HG03469 (cell line): ENCODE measurements at regions not wholly inside any gene's neighbourhood (a gene's known extent, or its start where the extent isn't known, plus 50 kb on each side); places are given as distances from the start of the nearest gene placed in this dataset.
A peak's percentile ranks its signal among the peaks of the same experiment; 100 is the strongest.
"Not testable (repeated sequence)": the region's sequence is repeated elsewhere in the genome, so short reads cannot be mapped to it uniquely, and the experiment has no call there.

Experiments used
- ATAC-seq: cut with Tn5 transposase; IDR thresholded peaks from one replicate; pipeline ENCODE4 v1.9.1; 2021; ENCODE audit warnings: mild to moderate bottlenecking, moderate library complexity, moderate number of reproducible peaks; ENCODE audit not compliant: unreplicated experiment

- ATAC-seq: peak; percentile 80
These were observed 381.1 kb downstream of the SEC23A start for GRCh38 chr14:38721822-38722431.

- no peak for ATAC-seq
These were observed 384.5 kb downstream of the SEC23A start for GRCh38 chr14:38718519-38718918.

GRCh38 chr14:38716926-38717325 is 386.1 kb downstream of the SEC23A start:
- ATAC-seq: no peak

DNA sequence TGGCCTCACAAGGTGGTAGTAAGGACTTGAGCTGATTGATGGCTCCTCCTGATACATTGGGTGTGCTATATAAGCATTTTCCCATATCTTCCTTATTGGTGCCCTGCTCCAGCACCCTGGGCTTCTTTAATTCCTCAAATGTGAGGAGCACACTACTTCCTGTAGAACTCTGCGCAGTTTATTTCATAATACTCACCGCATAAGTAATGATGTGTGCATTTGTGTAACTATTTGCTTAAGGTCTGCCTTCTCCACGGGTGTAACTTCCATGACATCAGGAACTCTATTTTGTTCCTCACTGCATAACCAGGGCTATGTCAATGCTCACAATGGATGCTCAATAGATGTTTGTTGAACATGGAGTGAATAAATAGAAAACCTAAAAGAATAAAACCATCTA is 392.2 kb downstream of the SEC23A start:
- ATAC-seq: no peak

- ATAC-seq: no peak
These were observed 392.8 kb downstream of the SEC23A start for GRCh38 chr14:38710196-38710595.

DNA sequence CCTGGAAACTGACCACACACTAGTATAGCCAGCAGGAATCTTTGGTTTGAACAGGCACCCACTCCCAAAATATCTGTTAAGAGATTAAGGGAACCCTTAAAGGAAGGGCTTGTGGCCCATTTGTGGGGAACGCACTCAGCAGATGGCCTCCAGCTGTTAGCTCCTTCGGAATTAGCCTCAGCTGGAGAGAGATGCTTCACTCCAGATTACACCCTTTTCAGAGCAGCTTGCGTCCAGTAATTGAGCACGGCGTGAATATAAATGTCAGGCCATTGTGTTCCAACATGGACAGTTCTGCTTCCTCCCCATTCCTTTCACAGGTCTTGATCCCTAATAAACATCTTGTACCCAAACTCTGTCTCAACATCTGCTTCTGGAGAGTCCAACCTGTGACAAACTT is 397.8 kb downstream of the SEC23A start:
- no peak for ATAC-seq

DNA sequence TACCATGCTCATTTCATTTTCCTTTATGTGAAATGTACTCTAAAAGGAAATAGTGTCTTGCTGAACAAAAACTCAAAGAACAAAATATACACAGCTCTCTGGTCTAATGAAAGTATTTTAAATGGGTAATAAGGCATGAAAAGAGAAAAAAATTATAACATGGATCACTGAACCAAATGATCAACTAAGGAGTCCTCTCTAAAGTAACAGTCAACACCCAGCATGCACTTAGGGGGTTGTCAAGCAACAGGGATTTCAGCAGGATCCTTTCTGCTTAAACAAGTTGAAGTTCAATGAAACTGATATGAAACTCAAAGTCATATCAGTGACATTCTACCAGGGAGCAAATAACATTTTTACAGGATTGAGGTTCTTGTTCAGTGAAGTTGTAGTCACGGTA is 398.8 kb downstream of the SEC23A start:
- ATAC-seq: no peak

DNA sequence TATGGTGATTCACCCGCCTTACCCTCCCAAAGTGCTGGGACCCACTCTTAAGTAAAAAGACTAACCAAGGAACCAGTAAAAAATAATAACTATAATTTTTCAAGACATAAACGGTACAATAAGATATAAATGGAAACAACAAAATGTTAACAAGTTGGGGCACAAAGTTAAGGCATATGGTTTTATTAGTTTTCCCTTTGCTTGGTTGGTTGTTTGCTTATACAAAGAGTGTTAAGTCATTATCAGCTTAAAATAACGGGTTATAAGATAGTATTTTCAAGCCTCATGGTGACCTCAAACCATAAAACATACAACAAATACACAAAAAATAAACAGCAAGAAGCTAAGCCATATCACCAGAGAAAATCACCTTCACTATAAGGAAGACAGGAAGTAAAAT is 406.1 kb downstream of the SEC23A start:
- ATAC-seq: no peak

- no peak for ATAC-seq
These were observed 409.6 kb downstream of the SEC23A start for GRCh38 chr14:38693423-38693822.

DNA sequence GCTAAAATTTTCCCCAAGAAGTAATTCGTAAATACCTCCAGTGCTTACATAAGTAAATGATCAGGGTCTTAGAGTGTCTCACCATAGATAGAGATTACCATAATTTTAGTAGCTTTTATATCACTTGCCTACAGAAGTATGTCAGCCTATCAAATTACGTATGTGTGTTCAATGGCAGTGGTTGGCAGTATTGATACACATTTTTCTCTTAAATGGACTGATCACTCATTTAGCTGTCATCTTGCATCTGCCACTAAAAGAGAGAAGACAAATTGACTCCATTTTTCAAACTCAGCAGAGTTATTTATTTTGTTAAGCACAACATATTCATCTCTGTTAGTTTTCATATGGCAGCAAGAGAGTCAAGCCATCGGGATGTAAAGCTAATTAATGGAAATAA is 413.1 kb upstream of the CLEC14A start:
- ATAC-seq: no peak

GRCh38 chr14:38663382-38663781 is 407.5 kb upstream of the CLEC14A start:
- ATAC-seq: no peak

DNA sequence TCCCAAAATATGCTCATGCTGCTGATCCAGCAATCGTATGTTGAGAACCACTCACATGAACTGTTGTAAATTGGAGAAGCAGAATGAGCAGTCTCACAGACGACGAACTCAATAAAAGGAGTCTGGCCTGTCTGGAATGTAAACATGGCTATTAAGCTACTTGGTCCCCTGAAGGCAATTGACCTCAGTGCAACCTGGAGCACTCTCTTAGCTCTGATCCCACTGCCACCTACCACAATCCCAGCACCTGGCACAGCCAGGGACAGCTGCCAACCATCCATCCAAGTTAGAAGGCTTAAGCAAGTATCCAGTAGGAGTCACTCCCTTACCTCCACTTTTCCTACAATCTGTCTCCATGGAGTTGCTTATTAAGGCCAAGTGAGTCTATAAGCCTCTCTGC is 406.9 kb upstream of the CLEC14A start:
- no peak for ATAC-seq

DNA sequence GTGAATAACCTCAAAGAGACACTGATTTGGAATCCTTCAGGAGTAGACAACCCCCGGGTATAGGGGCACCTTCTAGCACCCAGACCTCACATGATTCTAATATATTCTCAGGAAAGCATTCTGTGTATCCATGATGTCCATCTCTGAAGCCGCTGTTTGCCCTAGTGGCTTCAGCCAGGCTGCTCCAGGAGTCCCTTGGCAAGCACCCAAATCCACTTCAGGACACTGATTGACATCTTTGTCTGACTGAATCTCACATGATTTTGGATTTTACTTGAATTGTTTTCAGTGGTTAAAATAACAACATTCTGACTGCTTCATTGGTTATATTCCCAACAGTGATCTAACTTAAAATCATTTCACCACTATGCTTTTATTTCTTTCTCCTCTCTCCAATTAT is 390.5 kb upstream of the CLEC14A start:
- ATAC-seq: no peak

DNA sequence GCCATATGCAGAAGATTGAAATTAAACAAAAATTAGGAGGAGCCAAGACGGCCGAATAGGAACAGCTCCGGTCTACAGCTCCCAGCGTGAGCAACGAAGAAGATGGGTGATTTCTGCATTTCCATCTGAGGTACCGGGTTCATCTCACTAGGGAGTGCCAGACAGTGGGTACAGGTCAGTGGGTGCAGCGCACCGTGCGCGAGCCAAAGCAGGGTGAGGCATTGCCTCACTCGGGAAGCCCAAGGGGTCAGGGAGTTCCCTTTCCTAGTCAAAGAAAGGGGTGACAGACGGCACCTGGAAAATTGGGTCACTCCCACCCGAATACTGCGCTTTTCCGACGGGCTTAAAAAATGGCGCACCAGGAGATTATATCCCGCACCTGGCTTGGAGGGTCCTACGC is 379.0 kb upstream of the CLEC14A start:
- ATAC-seq: not testable (repeated sequence)

GRCh38 chr14:38629412-38629811 is 373.5 kb upstream of the CLEC14A start:
- ATAC-seq: no peak

- ATAC-seq: no peak
These were observed 371.3 kb upstream of the CLEC14A start for GRCh38 chr14:38627163-38627562.

- no peak for ATAC-seq
These were observed 367.8 kb upstream of the CLEC14A start for GRCh38 chr14:38623661-38624060.

- ATAC-seq: no peak
These were observed 362.6 kb upstream of the CLEC14A start for GRCh38 chr14:38618514-38618913.

DNA sequence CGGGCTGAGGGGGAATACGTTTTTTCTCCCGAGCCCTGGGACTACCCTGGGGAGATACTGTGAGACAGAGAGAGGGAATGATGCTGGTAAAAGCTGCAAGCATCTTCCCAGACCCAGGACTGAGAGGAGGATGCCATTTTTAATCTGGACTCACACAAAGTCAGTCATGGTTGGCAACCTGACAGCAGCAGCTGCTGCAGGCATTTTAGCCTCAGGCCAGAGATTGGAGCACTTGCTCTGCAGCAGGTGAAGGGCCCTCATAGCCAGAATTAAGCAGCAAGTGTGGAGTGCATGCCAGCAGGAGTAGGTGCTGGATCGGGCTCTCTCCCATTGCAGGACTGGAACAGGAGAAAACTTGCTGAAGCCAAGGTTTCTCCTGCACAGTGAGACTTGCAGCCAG is 361.1 kb upstream of the CLEC14A start:
- ATAC-seq: no peak

DNA sequence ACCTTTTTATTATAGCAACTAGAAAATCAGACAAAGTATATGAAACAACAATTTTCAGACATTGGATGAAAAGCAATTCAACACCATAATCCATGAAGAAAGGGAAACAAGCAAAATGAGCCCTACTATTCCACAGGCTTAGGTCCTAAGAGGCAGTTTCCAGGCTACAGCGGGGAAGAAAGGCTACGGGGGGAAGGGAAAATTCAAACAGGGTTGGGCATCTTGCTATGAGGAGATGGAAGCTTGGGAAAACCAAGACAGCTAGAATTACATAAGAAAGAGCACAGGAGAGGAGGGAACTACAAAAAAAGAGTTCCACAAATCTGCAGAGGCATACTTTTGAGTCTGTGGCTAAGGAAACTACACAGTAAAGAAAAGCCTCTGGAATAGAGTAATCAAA is 356.0 kb upstream of the CLEC14A start:
- no peak for ATAC-seq

DNA sequence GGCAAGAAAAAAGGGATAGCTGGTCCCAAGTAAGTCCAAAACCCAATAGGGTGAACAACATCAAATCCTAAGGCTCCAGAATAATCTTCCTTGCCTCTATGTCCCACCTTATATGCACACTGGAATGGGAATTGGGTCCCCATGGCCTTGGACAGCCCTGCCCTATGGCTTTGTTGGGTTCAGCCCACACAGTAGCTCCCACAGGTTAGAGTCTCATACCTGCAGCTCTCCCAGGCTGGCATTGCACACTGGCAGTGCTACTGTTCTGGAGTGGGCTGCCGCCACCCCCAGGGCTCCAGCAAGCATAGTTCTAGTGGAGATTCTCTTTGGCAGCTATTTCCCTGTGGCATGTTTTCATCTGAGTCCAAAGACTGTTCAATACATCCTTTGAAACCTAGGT is 352.4 kb upstream of the CLEC14A start:
- ATAC-seq: no peak

GRCh38 chr14:38605193-38606114 is 349.6 kb upstream of the CLEC14A start:
- no peak for ATAC-seq
